ENCODE measurements at regions not wholly inside any gene's neighbourhood (a gene's known extent, or its start where the extent isn't known, plus 50 kb on each side); places are given as distances from the start of the nearest gene placed in this dataset.
"Not testable (repeated sequence)": the region's sequence is repeated elsewhere in the genome, so short reads cannot be mapped to it uniquely, and the experiment has no call there.

GRCh38 chr9:90466441-90466840, 176.2 kb downstream of the DIRAS2 start:
- H3K27ac Mint-ChIP-seq = no peak overlapping the region
- no peak for DNase-seq
- H3K36me3 Mint-ChIP-seq = no peaks in the 10 kb centered on the region
- peaks cover 4 to 19% (median 4%) of the 10 kb centered on the region in 3 donors for H3K27me3 Mint-ChIP-seq (ENCODE audit: low read depth in 3 of 3)
- H3K4me1 Mint-ChIP-seq = no peaks in the 10 kb centered on the region
- H3K4me3 Mint-ChIP-seq = no peak overlapping the region
- peaks cover 0 to 2% (median 0%) of the 10 kb centered on the region in 6 donors for H3K9me3 Mint-ChIP-seq

DNA sequence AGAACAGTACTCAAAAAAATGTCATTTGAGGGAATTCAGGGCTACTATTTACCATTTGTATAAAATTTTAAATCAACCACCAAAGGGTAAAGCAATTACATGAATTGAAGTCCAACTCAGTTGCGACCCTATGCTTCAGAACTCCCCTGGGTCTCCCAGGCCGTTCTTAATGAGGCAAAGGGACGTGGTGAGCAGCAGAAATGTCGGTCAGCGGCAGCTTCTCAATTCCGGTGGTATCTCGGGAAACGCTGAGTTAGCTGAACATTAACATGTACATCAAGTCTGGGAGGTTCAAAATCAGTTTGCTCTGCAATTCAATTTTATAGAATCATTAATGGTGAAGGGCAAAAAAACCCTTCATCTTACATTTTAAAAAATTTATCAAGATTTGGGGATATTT, 173.2 kb downstream of the DIRAS2 start:
- no peaks in the 10 kb centered on the region for H3K4me1 Mint-ChIP-seq
- no peak for DNase-seq
- H3K4me3 Mint-ChIP-seq = no peak overlapping the region
- peaks cover under 1 to 20% (median 4%) of the 10 kb centered on the region in 3 donors for H3K27me3 Mint-ChIP-seq (ENCODE audit: low read depth in 3 of 3)
- no peak overlapping the region for H3K27ac Mint-ChIP-seq
- no peaks in the 10 kb centered on the region for H3K36me3 Mint-ChIP-seq
- H3K9me3 Mint-ChIP-seq = peaks cover 0 to 2% (median 0%) of the 10 kb centered on the region in 6 donors

GRCh38 chr9:90469865-90470387, 172.7 kb downstream of the DIRAS2 start:
- Mint-ChIP-seq H3K27me3 (ENCODE audit: low read depth in 3 of 3) (peaks cover 0 to 21% (median 4%) of the 10 kb centered on the region in 3 donors), H3K27ac (no peak overlapping the region)

GRCh38 chr9:90476058-90476457, 166.6 kb downstream of the DIRAS2 start:
- H3K4me3 Mint-ChIP-seq = no peak overlapping the region
- H3K27ac Mint-ChIP-seq = no peak overlapping the region
- no peaks in the 10 kb centered on the region for H3K4me1 Mint-ChIP-seq
- H3K36me3 Mint-ChIP-seq = no peaks in the 10 kb centered on the region
- no peaks in the 10 kb centered on the region for H3K9me3 Mint-ChIP-seq
- peaks cover 0 to 15% (median 0%) of the 10 kb centered on the region in 3 donors for H3K27me3 Mint-ChIP-seq (ENCODE audit: low read depth in 3 of 3)
- no peak for DNase-seq

More at GRCh38 chr9:90469865-90470387, 172.7 kb downstream of the DIRAS2 start:
- H3K4me3 Mint-ChIP-seq = no peak overlapping the region
- no peaks in the 10 kb centered on the region for H3K36me3 Mint-ChIP-seq
- H3K4me1 Mint-ChIP-seq = no peaks in the 10 kb centered on the region
- H3K9me3 Mint-ChIP-seq = peaks cover 0 to 2% (median 0%) of the 10 kb centered on the region in 6 donors
- no peak for DNase-seq

DNA sequence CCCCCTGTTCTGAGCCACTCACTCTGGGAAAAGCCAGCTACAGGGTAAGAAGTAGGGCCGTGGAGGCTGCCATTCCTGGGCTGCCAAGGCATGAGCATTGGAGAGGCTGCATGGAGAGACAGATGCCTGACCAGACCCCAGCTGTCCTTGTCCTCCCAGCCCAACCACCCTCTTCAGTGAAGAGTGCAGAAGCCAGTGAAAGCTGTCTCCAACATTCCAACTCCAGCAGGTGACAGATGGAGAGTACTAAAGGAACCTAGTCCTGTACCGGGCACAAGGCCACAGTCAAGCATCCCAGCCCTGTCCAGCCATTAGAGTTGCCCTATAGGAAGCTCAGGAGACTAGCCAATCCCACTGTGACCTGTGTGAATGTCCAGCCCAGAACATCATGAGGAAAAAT, 165.1 kb downstream of the DIRAS2 start:
- no peaks in the 10 kb centered on the region for H3K36me3 Mint-ChIP-seq
- no peak for DNase-seq
- no peaks in the 10 kb centered on the region for H3K9me3 Mint-ChIP-seq
- no peaks in the 10 kb centered on the region for H3K4me1 Mint-ChIP-seq
- peaks cover 0 to 7% (median 2%) of the 10 kb centered on the region in 3 donors for H3K27me3 Mint-ChIP-seq (ENCODE audit: low read depth in 3 of 3)
- no peak overlapping the region for H3K27ac Mint-ChIP-seq
- H3K4me3 Mint-ChIP-seq = no peak overlapping the region

GRCh38 chr9:90478821-90479220, 163.8 kb downstream of the DIRAS2 start:
- Mint-ChIP-seq H3K9me3 (no peaks in the 10 kb centered on the region), H3K4me1 (no peaks in the 10 kb centered on the region), H3K4me3 (no peak overlapping the region), H3K27ac (no peak overlapping the region), H3K36me3 (no peaks in the 10 kb centered on the region), H3K27me3 (ENCODE audit: low read depth in 3 of 3) (peaks cover 0 to 7% (median 2%) of the 10 kb centered on the region in 3 donors)
- DNase-seq = no peak

GRCh38 chr9:90485028-90485427, 157.6 kb downstream of the DIRAS2 start:
- no peak overlapping the region for H3K27ac Mint-ChIP-seq
- no peak for DNase-seq
- peaks cover 0 to 5% (median 0%) of the 10 kb centered on the region in 3 donors for H3K36me3 Mint-ChIP-seq
- no peak overlapping the region for H3K4me3 Mint-ChIP-seq
- H3K9me3 Mint-ChIP-seq = no peaks in the 10 kb centered on the region
- no peaks in the 10 kb centered on the region for H3K4me1 Mint-ChIP-seq
- H3K27me3 Mint-ChIP-seq (ENCODE audit: low read depth in 3 of 3) = peaks cover 2 to 3% (median 2%) of the 10 kb centered on the region in 3 donors

DNA sequence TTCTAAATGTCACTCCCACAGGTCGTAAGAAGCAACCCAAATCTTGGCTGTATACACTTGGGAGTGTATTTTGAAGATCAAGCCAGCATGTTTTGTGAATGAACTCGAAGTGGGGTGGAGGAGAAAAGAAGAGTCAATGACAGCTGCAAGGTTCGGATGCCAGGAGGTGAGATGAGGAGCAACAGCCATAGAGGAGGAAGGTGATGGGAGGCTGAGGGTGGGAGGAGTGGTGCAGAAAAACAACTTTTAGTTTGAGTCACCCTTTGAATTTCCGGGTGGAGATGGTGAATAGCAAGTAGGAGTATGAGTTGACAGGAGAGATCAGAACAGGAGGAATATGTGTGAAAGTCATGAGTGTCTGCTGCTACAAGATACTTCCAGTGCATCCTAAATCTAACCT, 153.6 kb downstream of the DIRAS2 start:
- Mint-ChIP-seq H3K27me3 (ENCODE audit: low read depth in 3 of 3) (peaks cover 2 to 4% (median 2%) of the 10 kb centered on the region in 3 donors), H3K4me1 (no peaks in the 10 kb centered on the region), H3K27ac (no peak overlapping the region), H3K9me3 (peaks cover 0 to 1% (median 0%) of the 10 kb centered on the region in 6 donors), H3K4me3 (no peak overlapping the region), H3K36me3 (peaks cover 0 to 5% (median 0%) of the 10 kb centered on the region in 3 donors)
- no peak for DNase-seq

- Mint-ChIP-seq H3K4me1 (no peaks in the 10 kb centered on the region), H3K27ac (no peak overlapping the region), H3K27me3 (ENCODE audit: low read depth in 3 of 3) (peaks cover 1 to 4% (median 3%) of the 10 kb centered on the region in 3 donors), H3K9me3 (peaks cover 0 to 5% (median 0%) of the 10 kb centered on the region in 6 donors), H3K4me3 (no peak overlapping the region), H3K36me3 (no peaks in the 10 kb centered on the region)
- no peak for DNase-seq
Measured at GRCh38 chr9:90499761-90500160, 142.9 kb downstream of the DIRAS2 start.

DNA sequence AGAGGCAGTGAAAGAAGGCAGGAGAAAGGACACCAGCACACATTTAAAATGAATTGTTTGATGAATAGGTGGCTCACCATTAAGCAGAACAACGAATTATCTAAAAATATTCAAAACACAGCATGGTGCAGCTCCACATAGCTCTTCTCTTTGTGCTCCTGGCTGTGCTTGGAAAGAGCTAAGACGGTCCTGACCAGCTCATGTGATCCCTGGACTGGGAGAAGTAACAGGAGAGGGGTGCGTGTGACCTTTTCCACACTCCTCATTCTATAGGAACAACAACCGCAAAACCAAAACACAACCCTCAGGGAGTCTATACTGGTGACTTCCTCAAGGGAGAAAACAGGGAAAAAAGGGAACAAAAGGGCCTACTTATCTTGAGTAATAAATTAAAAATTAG, 140.5 kb downstream of the DIRAS2 start:
- Mint-ChIP-seq H3K4me3 (no peak overlapping the region), H3K9me3 (peaks cover 0 to 5% (median 0%) of the 10 kb centered on the region in 6 donors), H3K36me3 (no peaks in the 10 kb centered on the region), H3K4me1 (no peaks in the 10 kb centered on the region), H3K27me3 (ENCODE audit: low read depth in 3 of 3) (peaks cover 1 to 4% (median 1%) of the 10 kb centered on the region in 3 donors), H3K27ac (no peak overlapping the region)
- no peak for DNase-seq

DNA sequence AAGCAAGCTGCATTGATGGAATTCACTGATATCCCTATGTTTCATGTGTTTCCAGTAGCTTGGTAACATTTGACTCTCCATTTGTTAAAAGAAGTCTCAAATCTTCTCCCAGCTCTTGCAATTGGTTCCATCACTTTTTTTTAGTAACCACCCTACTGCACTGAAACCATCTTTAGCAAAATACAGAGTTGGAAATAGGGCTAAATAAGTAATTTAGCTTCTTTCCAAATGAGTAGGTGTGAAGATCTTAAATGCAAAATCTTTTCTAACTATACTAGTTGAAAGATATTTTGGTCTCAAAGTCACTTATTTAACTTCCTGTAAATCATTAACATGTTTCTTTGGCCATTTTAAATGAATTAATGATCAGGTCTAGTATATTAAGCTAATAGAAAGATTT, 138.1 kb downstream of the DIRAS2 start:
- H3K27ac Mint-ChIP-seq = no peak overlapping the region
- H3K4me1 Mint-ChIP-seq = peaks cover 0 to under 1% of the 10 kb centered on the region in 2 donors
- H3K4me3 Mint-ChIP-seq = no peak overlapping the region
- peaks cover 0 to 5% (median 0%) of the 10 kb centered on the region in 6 donors for H3K9me3 Mint-ChIP-seq
- H3K36me3 Mint-ChIP-seq = no peaks in the 10 kb centered on the region
- no peak for DNase-seq
- peaks cover 0 to 4% (median 0%) of the 10 kb centered on the region in 3 donors for H3K27me3 Mint-ChIP-seq (ENCODE audit: low read depth in 3 of 3)

- H3K27me3 Mint-ChIP-seq (ENCODE audit: low read depth in 3 of 3) = peaks cover 0 to 4% (median 0%) of the 10 kb centered on the region in 3 donors
- DNase-seq = no peak
- no peak overlapping the region for H3K27ac Mint-ChIP-seq
- no peak overlapping the region for H3K4me3 Mint-ChIP-seq
- peaks cover 0 to 4% (median 0%) of the 10 kb centered on the region in 6 donors for H3K9me3 Mint-ChIP-seq
- H3K4me1 Mint-ChIP-seq = peaks cover 0 to 1% of the 10 kb centered on the region in 2 donors
- no peaks in the 10 kb centered on the region for H3K36me3 Mint-ChIP-seq
Measured at GRCh38 chr9:90505695-90506094, 136.9 kb downstream of the DIRAS2 start.

DNA sequence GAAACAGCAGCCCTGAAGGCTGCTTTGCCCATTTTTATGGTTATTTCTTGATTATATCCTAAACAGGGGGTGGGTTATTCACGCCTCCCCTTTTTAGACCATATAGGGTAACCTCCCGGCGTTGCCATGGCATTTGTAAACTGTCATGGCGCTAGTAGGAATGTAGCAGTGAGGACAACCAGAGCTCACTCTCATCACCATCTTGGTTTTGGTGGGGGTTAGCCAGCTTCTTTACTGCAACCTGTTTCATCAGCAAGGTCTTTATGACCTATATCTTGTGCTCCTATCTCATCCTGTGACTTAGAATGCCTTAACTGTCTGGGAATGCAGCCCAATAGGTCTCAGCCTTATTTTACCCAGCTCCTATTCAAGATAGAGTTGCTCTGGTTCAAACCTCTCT, 136.2 kb downstream of the DIRAS2 start:
- not testable (repeated sequence) for H3K36me3 Mint-ChIP-seq; H3K27ac Mint-ChIP-seq; DNase-seq; H3K27me3 Mint-ChIP-seq (ENCODE audit: low read depth in 3 of 3); H3K4me3 Mint-ChIP-seq; H3K4me1 Mint-ChIP-seq; H3K9me3 Mint-ChIP-seq

- H3K27me3 Mint-ChIP-seq (ENCODE audit: low read depth in 3 of 3) = peaks cover 0 to 3% (median 0%) of the 10 kb centered on the region in 3 donors
- no peak for DNase-seq
- no peak overlapping the region for H3K27ac Mint-ChIP-seq
- H3K9me3 Mint-ChIP-seq = no peaks in the 10 kb centered on the region
- H3K4me3 Mint-ChIP-seq = no peak overlapping the region
- peaks cover 0 to 1% of the 10 kb centered on the region in 2 donors for H3K4me1 Mint-ChIP-seq
- H3K36me3 Mint-ChIP-seq = no peaks in the 10 kb centered on the region
Measured at GRCh38 chr9:90507621-90508020, 135.0 kb downstream of the DIRAS2 start.

DNA sequence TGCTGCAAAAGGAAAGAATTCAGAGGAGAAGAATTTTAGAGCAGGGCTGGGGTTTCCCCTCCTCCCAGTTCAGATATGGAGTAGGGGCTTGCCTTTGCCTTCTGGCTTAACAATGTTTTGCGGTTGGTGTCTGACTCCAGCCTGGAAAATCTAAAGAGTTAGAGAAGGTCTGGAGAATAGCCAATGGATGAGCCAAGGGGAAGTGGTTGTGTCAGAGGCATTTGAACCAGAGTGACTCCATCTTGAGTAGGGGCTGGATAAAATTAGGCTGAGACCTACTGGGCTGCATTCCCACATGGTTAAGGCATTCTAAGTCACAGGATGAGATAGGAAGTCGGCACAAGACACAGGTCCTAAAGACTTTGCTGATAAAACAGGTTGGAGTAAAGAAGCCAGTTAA, 133.7 kb downstream of the DIRAS2 start:
- no peaks in the 10 kb centered on the region for H3K9me3 Mint-ChIP-seq
- peaks cover 0 to 1% of the 10 kb centered on the region in 2 donors for H3K4me1 Mint-ChIP-seq
- H3K4me3 Mint-ChIP-seq = no peak overlapping the region
- peaks cover 0 to 3% (median 0%) of the 10 kb centered on the region in 3 donors for H3K27me3 Mint-ChIP-seq (ENCODE audit: low read depth in 3 of 3)
- no peaks in the 10 kb centered on the region for H3K36me3 Mint-ChIP-seq
- H3K27ac Mint-ChIP-seq = no peak overlapping the region
- no peak for DNase-seq
